ENCODE measurements at regions not wholly inside any gene's neighbourhood (a gene's known extent, or its start where the extent isn't known, plus 50 kb on each side); places are given as distances from the start of the nearest gene placed in this dataset.
A peak's percentile ranks its signal among the peaks of the same experiment; 100 is the strongest.

DNA sequence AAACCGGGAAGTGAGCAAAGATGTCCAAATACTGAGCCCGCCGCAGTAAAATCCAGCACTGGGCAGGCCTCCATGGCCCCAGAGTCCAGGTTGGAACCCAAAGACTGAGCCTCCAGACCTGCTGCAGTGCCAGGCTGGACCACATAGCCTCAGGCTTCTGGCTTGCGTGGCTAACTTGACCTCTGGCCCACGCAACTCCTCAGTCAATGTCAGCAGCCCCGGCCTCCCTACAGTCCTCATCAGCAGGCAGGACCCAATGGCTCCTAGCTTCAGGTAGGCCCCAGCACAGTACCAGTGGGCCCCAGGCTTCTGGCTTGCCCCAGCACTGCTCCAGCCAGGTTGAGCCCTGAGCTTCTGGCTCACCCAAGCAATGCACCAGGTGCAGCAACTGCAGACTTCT lies 245.1 kb upstream of the AFDN start:
- 93% methylated on average over 5 to 6 of the region's 6 CpGs for WGBS, 2 donors

GRCh38 chr6:167583412-167583811 lies 243.3 kb upstream of the AFDN start:
- no peak for TF ChIP-seq POLR2A (IDR thresholded peaks at IDR 0.05)
- TF ChIP-seq, protein P1, sequence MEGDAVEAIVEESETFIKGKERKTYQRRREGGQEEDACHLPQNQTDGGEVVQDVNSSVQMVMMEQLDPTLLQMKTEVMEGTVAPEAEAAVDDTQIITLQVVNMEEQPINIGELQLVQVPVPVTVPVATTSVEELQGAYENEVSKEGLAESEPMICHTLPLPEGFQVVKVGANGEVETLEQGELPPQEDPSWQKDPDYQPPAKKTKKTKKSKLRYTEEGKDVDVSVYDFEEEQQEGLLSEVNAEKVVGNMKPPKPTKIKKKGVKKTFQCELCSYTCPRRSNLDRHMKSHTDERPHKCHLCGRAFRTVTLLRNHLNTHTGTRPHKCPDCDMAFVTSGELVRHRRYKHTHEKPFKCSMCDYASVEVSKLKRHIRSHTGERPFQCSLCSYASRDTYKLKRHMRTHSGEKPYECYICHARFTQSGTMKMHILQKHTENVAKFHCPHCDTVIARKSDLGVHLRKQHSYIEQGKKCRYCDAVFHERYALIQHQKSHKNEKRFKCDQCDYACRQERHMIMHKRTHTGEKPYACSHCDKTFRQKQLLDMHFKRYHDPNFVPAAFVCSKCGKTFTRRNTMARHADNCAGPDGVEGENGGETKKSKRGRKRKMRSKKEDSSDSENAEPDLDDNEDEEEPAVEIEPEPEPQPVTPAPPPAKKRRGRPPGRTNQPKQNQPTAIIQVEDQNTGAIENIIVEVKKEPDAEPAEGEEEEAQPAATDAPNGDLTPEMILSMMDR (IDR thresholded peaks at IDR 0.05) = no peak
- intact Hi-C loops (cut with DNase I; ENCODE audit: low total_unique reads) = no loop called here
- no peak overlapping the region for H3K4me3 ChIP-seq (ENCODE audit: low read depth, poor library complexity, severe bottlenecking)
- WGBS, 2 donors = 87 to 91% methylated on average over 2 of the region's 2 CpGs
- no peak for DNase-seq (ENCODE audit: low spot score in 2 of 2)

More for the DNA sequence above, 245.1 kb upstream of the AFDN start:
- no peak overlapping the region for H3K4me3 ChIP-seq (ENCODE audit: low read depth, poor library complexity, severe bottlenecking)
- TF ChIP-seq POLR2A (IDR thresholded peaks at IDR 0.05) = no peak
- TF ChIP-seq, protein P1 (IDR thresholded peaks at IDR 0.05) = no peak
- peak in 1 of 2 donors; percentile 75 for DNase-seq (ENCODE audit: low spot score in 2 of 2)
- intact Hi-C loops (cut with DNase I; ENCODE audit: low total_unique reads) = no loop called here

- peak in 1 of 2 donors; percentile 71 for DNase-seq (ENCODE audit: low spot score in 2 of 2)
- no peak overlapping the region for H3K4me3 ChIP-seq (ENCODE audit: low read depth, poor library complexity, severe bottlenecking)
- intact Hi-C loops (cut with DNase I; ENCODE audit: low total_unique reads) = no loop called here
- no peak for TF ChIP-seq POLR2A (IDR thresholded peaks at IDR 0.05)
- TF ChIP-seq, protein P1 (IDR thresholded peaks at IDR 0.05) = no peak
- WGBS, 2 donors = 58 to 72% methylated on average over 15 to 18 of the region's 20 CpGs
These were observed 238.4 kb upstream of the AFDN start for GRCh38 chr6:167588181-167588919.

DNA sequence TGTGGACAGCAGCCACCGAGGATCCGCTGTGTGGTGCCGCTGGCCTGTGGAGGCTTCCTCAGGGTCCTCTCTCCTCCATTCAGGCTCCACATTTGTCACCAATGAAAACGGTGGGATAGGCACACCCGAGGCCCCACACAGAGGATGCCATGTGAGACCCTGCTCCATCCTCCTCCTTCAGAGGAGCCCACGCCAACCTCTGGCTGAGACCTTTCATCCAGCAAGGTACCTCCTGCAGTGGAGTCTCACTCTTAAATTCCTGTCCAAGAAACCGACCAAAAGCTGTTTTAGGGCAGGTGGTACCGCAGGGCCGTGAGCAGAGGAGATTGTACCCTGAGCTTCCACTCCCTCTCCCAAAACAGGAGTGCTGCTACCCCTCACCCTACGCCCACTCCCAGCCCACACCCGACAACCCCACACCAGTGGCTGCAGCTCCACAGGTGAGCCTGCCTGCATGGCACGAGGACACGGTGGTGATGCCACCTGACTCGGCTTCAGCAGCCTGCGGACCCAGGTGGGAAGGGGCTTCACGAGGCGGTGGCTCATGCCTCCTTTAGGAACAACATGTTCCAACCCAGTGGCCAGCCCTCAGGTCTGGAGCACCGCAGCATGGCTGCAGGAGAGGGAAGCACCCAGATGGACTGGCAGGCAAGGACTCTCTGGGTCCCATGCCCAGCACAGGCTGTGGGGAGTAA lies 237.6 kb upstream of the AFDN start:
- peak; percentile 12 to 77 for DNase-seq (ENCODE audit: low spot score in 2 of 2)
- 85 to 91% methylated on average over 15 to 17 of the region's 18 CpGs for WGBS, 2 donors
- no peak overlapping the region for H3K4me3 ChIP-seq (ENCODE audit: low read depth, poor library complexity, severe bottlenecking)
- intact Hi-C loops (cut with DNase I; ENCODE audit: low total_unique reads) = no loop called here
- TF ChIP-seq, protein P1 (IDR thresholded peaks at IDR 0.05) = no peak

- 49 to 64% methylated on average over 9 to 10 of the region's 10 CpGs for WGBS, 2 donors
- TF ChIP-seq, protein P1 (IDR thresholded peaks at IDR 0.05) = no peak
- TF ChIP-seq POLR2A (IDR thresholded peaks at IDR 0.05) = no peak
- H3K4me3 ChIP-seq (ENCODE audit: low read depth, poor library complexity, severe bottlenecking) = no peak overlapping the region
- intact Hi-C loops (cut with DNase I; ENCODE audit: low total_unique reads) = no loop called here
- DNase-seq (ENCODE audit: low spot score in 2 of 2) = no peak
These were observed 237.1 kb upstream of the AFDN start for GRCh38 chr6:167589615-167589940.

Data from lower leg skin (tissue), 4 donors.